ENCODE measurements at regions not wholly inside any gene's neighbourhood (a gene's known extent, or its start where the extent isn't known, plus 50 kb on each side); places are given as distances from the start of the nearest gene placed in this dataset.

DNA sequence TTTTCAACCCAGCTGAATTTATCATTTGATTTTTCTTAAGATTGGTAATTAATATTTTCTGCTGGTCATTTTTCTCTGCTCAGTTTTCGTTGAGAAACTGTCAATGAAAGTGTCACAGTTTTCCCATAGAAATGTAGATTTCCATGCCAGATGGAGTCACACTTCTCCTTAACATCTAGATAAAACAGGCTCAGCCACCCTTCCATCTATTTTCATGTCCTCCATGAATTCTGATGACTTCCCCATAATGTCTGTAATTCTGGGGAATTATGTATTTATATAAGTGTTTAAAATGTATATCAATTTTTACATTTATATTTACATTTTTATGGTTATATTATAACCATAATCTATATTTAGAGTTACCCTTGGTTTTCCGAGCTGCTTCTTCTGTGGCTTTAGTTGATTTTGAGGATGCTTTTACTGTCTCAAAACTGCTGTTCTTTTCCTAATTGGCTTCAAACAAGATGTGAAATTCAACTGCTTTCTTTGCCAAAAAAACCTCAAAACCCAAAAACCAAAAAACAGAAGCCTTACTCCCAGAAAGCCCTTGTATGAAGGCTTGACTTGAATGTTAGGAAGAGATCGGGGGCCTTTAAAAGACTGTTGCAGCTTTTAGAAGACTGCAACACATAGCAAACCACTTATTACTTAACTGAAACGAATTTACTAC lies 95.4 kb upstream of the CDCA7L start:
- TF ChIP-seq CTCF (IDR thresholded peaks at IDR 0.05 in 2 of 3, conservative IDR thresholded peaks at IDR 0.05 in 1 of 3; ENCODE audit: borderline replicate concordance in 1 of 3, insufficient read depth in 1 of 3, low read depth in 2 of 3, low read length in 2 of 3) (no peak), POLR2A (IDR thresholded peaks at IDR 0.05; ENCODE audit: borderline replicate concordance, extremely low read depth, insufficient read depth, insufficient read length) (no peak), EZH2phosphoT487 (IDR thresholded peaks at IDR 0.05; ENCODE audit: borderline replicate concordance) (no peak), TCF7L2 (IDR thresholded peaks at IDR 0.05; ENCODE audit: borderline replicate concordance, extremely low read depth, insufficient read depth, insufficient read length) (no peak), POLR2AphosphoS5 (IDR thresholded peaks at IDR 0.05; ENCODE audit: low read depth, low read length) (no peak), EZH2 (IDR thresholded peaks at IDR 0.05) (no peak), YY1 (IDR thresholded peaks at IDR 0.05; ENCODE audit: extremely low read depth, insufficient replicate concordance, low read depth, low read length) (no peak), SRF (IDR thresholded peaks at IDR 0.05; ENCODE audit: low read depth) (no peak)
- TF ChIP-seq, protein P1, sequence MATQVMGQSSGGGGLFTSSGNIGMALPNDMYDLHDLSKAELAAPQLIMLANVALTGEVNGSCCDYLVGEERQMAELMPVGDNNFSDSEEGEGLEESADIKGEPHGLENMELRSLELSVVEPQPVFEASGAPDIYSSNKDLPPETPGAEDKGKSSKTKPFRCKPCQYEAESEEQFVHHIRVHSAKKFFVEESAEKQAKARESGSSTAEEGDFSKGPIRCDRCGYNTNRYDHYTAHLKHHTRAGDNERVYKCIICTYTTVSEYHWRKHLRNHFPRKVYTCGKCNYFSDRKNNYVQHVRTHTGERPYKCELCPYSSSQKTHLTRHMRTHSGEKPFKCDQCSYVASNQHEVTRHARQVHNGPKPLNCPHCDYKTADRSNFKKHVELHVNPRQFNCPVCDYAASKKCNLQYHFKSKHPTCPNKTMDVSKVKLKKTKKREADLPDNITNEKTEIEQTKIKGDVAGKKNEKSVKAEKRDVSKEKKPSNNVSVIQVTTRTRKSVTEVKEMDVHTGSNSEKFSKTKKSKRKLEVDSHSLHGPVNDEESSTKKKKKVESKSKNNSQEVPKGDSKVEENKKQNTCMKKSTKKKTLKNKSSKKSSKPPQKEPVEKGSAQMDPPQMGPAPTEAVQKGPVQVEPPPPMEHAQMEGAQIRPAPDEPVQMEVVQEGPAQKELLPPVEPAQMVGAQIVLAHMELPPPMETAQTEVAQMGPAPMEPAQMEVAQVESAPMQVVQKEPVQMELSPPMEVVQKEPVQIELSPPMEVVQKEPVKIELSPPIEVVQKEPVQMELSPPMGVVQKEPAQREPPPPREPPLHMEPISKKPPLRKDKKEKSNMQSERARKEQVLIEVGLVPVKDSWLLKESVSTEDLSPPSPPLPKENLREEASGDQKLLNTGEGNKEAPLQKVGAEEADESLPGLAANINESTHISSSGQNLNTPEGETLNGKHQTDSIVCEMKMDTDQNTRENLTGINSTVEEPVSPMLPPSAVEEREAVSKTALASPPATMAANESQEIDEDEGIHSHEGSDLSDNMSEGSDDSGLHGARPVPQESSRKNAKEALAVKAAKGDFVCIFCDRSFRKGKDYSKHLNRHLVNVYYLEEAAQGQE (IDR thresholded peaks at IDR 0.05; ENCODE audit: low read depth) = no peak

Measured in HCT116 (cell line).